Transverse colon (tissue), 4 donors: ENCODE measurements at regions not wholly inside any gene's neighbourhood (a gene's known extent, or its start where the extent isn't known, plus 50 kb on each side); places are given as distances from the start of the nearest gene placed in this dataset.

ENCODE experiments used
- DNase-seq: peaks from one replicate; pipeline ENCODE4 v3.0.0-alpha.2; 2019
- H3K27ac ChIP-seq, 4 donors: fragments of 200-600 bp; sonication (generic); 2 replicates each; pipeline ENCODE4 v1.5.1; 2016 to 2018; ENCODE audit warnings: inconsistent platforms in 4 of 4
- H3K27me3 ChIP-seq: fragments of 200-600 bp; sonication (generic); 2 replicates; pipeline ENCODE4 v1.5.1; 2017; ENCODE audit warnings: inconsistent platforms
- H3K36me3 ChIP-seq, 4 donors: fragments of 200-600 bp; sonication (generic); 2 replicates each; pipeline ENCODE4 v1.5.1; 2017 to 2019; ENCODE audit warnings: inconsistent platforms in 4 of 4
- H3K4me1 ChIP-seq, 4 donors: fragments of 200-600 bp; sonication (generic); 2 replicates each; pipeline ENCODE4 v1.5.1; 2017 to 2020; ENCODE audit warnings: inconsistent platforms in 4 of 4
- H3K4me3 ChIP-seq, 4 donors: fragments of 200-600 bp; sonication (generic); 1 replicate in 1 of 4; 2 replicates in 3 of 4; pipeline versions ENCODE4 v1.5.1 to v1.6.1; 2017 to 2019; ENCODE audit warnings: inconsistent platforms in 4 of 4
- H3K9me3 ChIP-seq, 2 donors: fragments of 200-600 bp; sonication (generic); 2 replicates each; pipeline ENCODE4 v1.5.1; 2017 to 2019; ENCODE audit warnings: inconsistent platforms in 2 of 2
- EP300 ChIP-seq: sonication (generic); formaldehyde crosslinking; IDR thresholded peaks from one replicate; pipeline ENCODE4 v1.6.1; 2017; ENCODE audit warnings: antibody characterized with exemption, low read depth
- POLR2A ChIP-seq: fragments of 450-650 bp; IDR thresholded peaks from one replicate; pipeline ENCODE4 v1.6.1; 2016; ENCODE audit warnings: antibody characterized with exemption, mild to moderate bottlenecking, moderate library complexity
- POLR2AphosphoS5 ChIP-seq, 3 donors: sonication (generic); formaldehyde crosslinking; IDR thresholded peaks; one replicate each; pipeline ENCODE4 v1.6.1; 2016; ENCODE audit warnings: antibody characterized with exemption in 3 of 3
- WGBS, 2 donors: methylation state at CpG; one replicate each; pipeline ENCODE4 v1.1.5; 2018; ENCODE audit warnings: low coverage in 1 of 2; 5-methylcytosine and 5-hydroxymethylcytosine counted together
- in situ Hi-C, 4 donors: fragments of 200-750 bp; cut with MboI; loops; one replicate each; pipeline versions ENCODE4 v1.15.0 to v1.15.1; 2017; ENCODE audit warnings: low sequenced_read_pairs in 3 of 4, low pct_ligation_motif_present in 1 of 4, low pct_unique_long_range_greater_than_20kb in 1 of 4
- intact Hi-C: fragments of 100-400 bp; cut with DNase I; formaldehyde crosslinking; loops from one replicate; pipeline ENCODE4 v1.15.1; 2023; ENCODE audit warnings: low total_unique reads
- TF ChIP-seq, protein P1 (sequence below), 5 experiments: fragments of 200-600 bp in 3 of 5; fragments of 450-650 bp in 2 of 5; sonication (generic) in 3 of 5; IDR thresholded peaks; 1 replicate in 2 of 5; 2 replicates in 3 of 5; pipeline ENCODE4 v1.5.1; 2016 to 2017; ENCODE audit warnings: antibody characterized with exemption in 5 of 5, inconsistent platforms in 3 of 5, mild to moderate bottlenecking in 2 of 5, moderate library complexity in 1 of 5

DNA sequence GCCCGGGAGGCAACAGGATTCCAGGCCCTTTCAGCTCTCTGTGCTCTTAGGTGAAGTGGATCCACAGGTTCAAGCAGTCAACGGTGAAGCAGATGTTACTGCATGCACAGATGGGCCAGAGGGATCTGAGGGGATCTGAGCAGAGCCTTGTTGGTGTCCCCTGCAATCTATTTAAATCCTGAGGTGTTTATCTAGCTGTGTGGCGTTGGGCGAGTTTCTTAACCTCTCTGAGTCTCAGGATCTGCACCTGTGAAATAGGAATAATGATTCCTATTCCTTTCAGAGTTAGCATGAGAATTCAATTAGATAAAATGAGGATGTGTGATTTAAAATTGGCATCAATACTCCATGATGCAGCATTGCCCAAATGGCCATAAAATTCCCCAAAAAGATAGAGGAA is 237.3 kb upstream of the CDH5 start:
- Histone ChIP-seq H3K36me3 (no peaks in the 10 kb centered on the region), H3K9me3 (no peaks in the 10 kb centered on the region), H3K27me3 (no peaks in the 10 kb centered on the region), H3K4me1 (no peaks in the 10 kb centered on the region), H3K4me3 (no peak overlapping the region), H3K27ac (no peak overlapping the region)
- intact Hi-C loops (no loop called here), in situ Hi-C loops (no loop called here)
- no peak for TF ChIP-seq POLR2AphosphoS5 (IDR thresholded peaks at IDR 0.05)
- no peak for TF ChIP-seq POLR2A
- TF ChIP-seq EP300 = no peak
- TF ChIP-seq, protein P1, sequence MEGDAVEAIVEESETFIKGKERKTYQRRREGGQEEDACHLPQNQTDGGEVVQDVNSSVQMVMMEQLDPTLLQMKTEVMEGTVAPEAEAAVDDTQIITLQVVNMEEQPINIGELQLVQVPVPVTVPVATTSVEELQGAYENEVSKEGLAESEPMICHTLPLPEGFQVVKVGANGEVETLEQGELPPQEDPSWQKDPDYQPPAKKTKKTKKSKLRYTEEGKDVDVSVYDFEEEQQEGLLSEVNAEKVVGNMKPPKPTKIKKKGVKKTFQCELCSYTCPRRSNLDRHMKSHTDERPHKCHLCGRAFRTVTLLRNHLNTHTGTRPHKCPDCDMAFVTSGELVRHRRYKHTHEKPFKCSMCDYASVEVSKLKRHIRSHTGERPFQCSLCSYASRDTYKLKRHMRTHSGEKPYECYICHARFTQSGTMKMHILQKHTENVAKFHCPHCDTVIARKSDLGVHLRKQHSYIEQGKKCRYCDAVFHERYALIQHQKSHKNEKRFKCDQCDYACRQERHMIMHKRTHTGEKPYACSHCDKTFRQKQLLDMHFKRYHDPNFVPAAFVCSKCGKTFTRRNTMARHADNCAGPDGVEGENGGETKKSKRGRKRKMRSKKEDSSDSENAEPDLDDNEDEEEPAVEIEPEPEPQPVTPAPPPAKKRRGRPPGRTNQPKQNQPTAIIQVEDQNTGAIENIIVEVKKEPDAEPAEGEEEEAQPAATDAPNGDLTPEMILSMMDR (IDR thresholded peaks at IDR 0.05) = no peak
- WGBS, 2 donors = 67 to 92% methylated on average over 4 of the region's 4 CpGs
- DNase-seq = no peak

DNA sequence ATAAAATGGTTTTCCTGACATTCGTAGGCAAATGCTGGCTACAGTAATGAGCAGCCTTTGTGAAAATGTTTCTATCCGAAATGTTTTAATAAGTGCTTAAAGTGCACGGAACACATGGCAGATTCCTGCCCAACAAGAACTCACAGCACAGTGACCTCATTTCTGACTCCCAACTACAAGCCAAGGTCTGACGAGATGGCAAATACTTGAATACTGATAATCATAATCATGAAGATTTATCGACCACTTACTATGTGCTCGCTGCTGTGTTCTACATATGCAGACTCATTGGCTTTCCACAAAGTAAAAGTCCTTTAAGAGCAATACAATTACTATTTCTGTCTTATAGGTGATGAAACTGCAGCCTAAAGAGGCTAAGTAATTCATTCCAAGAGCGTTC is 238.1 kb upstream of the CDH5 start:
- Histone ChIP-seq H3K36me3 (no peaks in the 10 kb centered on the region), H3K9me3 (no peaks in the 10 kb centered on the region), H3K4me1 (no peaks in the 10 kb centered on the region), H3K27ac (no peak overlapping the region), H3K27me3 (no peaks in the 10 kb centered on the region), H3K4me3 (no peak overlapping the region)
- in situ Hi-C loops = no loop called here
- TF ChIP-seq EP300 (no peak), POLR2A (no peak), POLR2AphosphoS5 (IDR thresholded peaks at IDR 0.05) (no peak)
- TF ChIP-seq, protein P1 (IDR thresholded peaks at IDR 0.05) = no peak
- no peak for DNase-seq
- WGBS, 2 donors = 78 to 85% methylated on average over 7 of the region's 7 CpGs
- intact Hi-C loops = no loop called here

DNA sequence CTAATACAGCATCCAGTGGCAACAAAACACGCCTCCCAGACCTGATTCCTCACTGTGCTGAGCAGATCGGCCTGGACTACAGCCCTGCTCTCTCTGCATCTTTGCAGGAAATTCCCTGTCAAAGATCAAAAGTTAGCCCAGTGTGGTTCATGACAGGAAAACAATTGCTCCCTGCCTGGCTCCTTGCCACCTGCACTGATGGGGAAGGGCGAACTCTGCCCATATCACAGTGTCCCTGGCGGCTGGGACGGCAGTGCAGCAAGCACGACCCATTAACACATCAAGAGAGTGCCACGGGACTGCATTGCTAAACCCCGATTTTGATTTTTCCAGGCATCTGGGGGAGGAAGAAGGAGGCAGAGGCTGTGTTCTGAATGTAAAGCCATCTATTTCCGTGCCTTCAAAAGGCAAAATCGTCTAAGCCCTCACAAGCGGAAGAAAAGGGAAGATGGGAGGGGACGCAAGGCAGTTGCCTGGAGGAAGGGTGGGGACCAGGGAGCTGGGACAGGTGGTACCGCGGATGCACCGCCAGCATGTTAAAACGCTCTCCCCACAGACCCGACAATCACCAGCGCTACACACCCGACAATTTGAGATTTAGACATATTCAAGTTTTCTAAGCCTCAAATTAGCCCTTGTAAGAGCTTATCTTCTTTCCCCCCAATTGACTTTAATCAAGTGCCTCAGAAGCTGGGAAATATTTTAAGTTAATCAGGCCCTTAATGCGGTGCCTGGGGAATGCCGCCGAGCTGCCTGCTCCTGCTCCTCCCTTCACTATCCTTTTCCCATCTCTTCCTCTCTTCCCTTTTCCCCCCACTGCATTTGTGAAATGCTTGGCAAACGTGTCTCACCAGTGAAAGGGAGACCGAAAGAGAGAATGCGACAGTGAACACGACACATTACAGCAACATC is 238.8 kb upstream of the CDH5 start:
- in situ Hi-C loops = no loop called here
- intact Hi-C loops = no loop called here
- H3K27me3 ChIP-seq = no peaks in the 10 kb centered on the region
- TF ChIP-seq POLR2A = no peak
- no peaks in the 10 kb centered on the region for H3K36me3 ChIP-seq
- H3K4me3 ChIP-seq = no peak overlapping the region
- no peak for DNase-seq
- 34 to 47% methylated on average over 15 to 26 of the region's 26 CpGs for WGBS, 2 donors
- H3K27ac ChIP-seq = no peak overlapping the region
- H3K4me1 ChIP-seq = no peaks in the 10 kb centered on the region
- no peaks in the 10 kb centered on the region for H3K9me3 ChIP-seq

DNA sequence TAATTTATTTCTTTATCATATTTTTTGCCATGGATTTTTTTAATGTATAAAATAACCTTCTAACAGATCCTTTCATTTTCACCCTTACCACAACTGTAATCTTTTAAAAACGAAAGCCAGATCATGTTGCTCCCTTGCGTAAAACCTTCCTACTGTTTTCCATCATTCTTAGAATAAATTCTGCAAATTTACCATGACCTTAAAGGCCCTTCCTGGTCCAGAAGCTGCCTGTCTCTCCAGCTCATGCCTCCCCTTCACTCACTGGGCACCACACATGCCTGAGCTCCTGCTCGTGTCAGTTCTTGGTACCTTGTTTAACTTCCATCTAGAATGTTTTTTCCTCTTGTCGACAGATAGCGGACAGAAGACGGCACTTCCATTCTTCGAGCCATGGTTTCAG is 245.0 kb upstream of the CDH5 start:
- TF ChIP-seq EP300 = no peak
- TF ChIP-seq, protein P1 (IDR thresholded peaks at IDR 0.05) = no peak
- no peak for TF ChIP-seq POLR2A
- no peak for TF ChIP-seq POLR2AphosphoS5 (IDR thresholded peaks at IDR 0.05)
- intact Hi-C loops = no loop called here
- DNase-seq = no peak
- no peak overlapping the region for H3K4me3 ChIP-seq
- no peak overlapping the region for H3K27ac ChIP-seq
- H3K36me3 ChIP-seq = no peaks in the 10 kb centered on the region
- whole genome bisulfite sequencing, 2 donors = 53 to 77% methylated on average over 7 of the region's 7 CpGs
- H3K27me3 ChIP-seq = no peaks in the 10 kb centered on the region
- H3K9me3 ChIP-seq = no peaks in the 10 kb centered on the region
- in situ Hi-C loops = no loop called here
- no peaks in the 10 kb centered on the region for H3K4me1 ChIP-seq
